Smooth muscle cell (in vitro differentiated cells): ENCODE measurements at regions not wholly inside any gene's neighbourhood (a gene's known extent, or its start where the extent isn't known, plus 50 kb on each side); places are given as distances from the start of the nearest gene placed in this dataset.

Source experiments
- DNase-seq: peaks from one replicate; lab custom pipeline; 2025; ENCODE audit not compliant: unreplicated experiment; lab: John Stamatoyannopoulos, UW
- H2AFZ ChIP-seq: fragments of 200-600 bp; sonication (generic); 2 replicates; pipeline ENCODE4 v1.6.0; 2016; ENCODE audit warnings: antibody characterized with exemption, low read depth, mild to moderate bottlenecking
- H3F3A ChIP-seq: fragments of 200-600 bp; sonication (generic); 2 replicates; pipeline ENCODE4 v1.6.0; 2017; ENCODE audit warnings: antibody characterized with exemption, low read depth
- H3K27ac ChIP-seq: fragments of 200-600 bp; sonication (generic); 2 replicates; pipeline ENCODE4 v1.5.1; 2016; ENCODE audit warnings: low read depth, mild to moderate bottlenecking
- H3K27me3 ChIP-seq: fragments of 200-600 bp; sonication (generic); 2 replicates; pipeline ENCODE4 v1.6.1; 2016; ENCODE audit warnings: low read depth, mild to moderate bottlenecking
- H3K36me3 ChIP-seq: fragments of 200-600 bp; sonication (generic); 2 replicates; pipeline ENCODE4 v1.5.1; 2016; ENCODE audit warnings: low read depth
- H3K4me1 ChIP-seq: fragments of 200-600 bp; sonication (generic); 2 replicates; pipeline ENCODE4 v1.5.1; 2016; ENCODE audit warnings: low read depth
- H3K4me2 ChIP-seq: fragments of 200-600 bp; sonication (generic); 2 replicates; pipeline ENCODE4 v1.6.0; 2016; ENCODE audit warnings: mild to moderate bottlenecking
- H3K4me3 ChIP-seq: fragments of 200-600 bp; sonication (generic); 2 replicates; pipeline ENCODE4 v1.5.1; 2016; ENCODE audit warnings: mild to moderate bottlenecking
- H3K79me2 ChIP-seq: fragments of 200-600 bp; sonication (generic); 2 replicates; pipeline ENCODE4 v1.6.0; 2016; ENCODE audit warnings: low read depth, mild to moderate bottlenecking
- H3K9ac ChIP-seq: fragments of 200-600 bp; sonication (generic); 2 replicates; pipeline ENCODE4 v1.6.0; 2016; ENCODE audit warnings: low read depth
- H3K9me3 ChIP-seq: fragments of 200-600 bp; sonication (generic); replicated peaks from 2 replicates; pipeline ENCODE4 v1.5.1; 2016; ENCODE audit warnings: low read depth
- H4K20me1 ChIP-seq: fragments of 200-600 bp; sonication (generic); 2 replicates; pipeline ENCODE4 v1.6.0; 2016; ENCODE audit warnings: low read depth
- whole genome bisulfite sequencing: methylation state at CpG from one replicate; pipeline ENCODE4 v1.1.7; 2016; ENCODE audit warnings: low lambda C conversion rate; 5-methylcytosine and 5-hydroxymethylcytosine counted together
- TF ChIP-seq, protein P1 (sequence below): fragments of 200-600 bp; sonication (generic); IDR thresholded peaks from 2 replicates; pipeline ENCODE4 v1.5.1; 2017; ENCODE audit warnings: borderline replicate concordance, mild to moderate bottlenecking, antibody characterized with exemption; ENCODE audit not compliant: insufficient read depth, poor library complexity, severe bottlenecking

DNA sequence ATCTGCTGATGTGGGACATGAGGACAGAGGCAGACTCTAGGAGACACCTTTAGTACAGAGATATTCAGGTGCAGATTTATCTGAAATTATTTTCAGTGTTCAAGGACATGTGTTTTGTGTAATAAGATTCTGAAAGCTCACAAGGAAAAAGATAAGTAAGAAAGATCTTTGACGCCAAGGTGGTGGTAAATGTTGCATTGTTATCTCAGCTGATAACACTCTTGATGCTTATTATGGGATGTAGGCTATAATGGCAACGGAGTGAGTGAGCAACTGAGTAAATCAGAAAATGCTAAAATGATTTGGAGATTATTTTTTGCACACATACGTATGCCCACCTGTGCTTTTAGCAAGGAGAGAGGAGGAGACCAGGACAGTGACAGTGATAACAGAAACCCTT lies 510.9 kb downstream of the KLF12 start:
- Histone ChIP-seq H2AFZ (no peak overlapping the region), H3K9me3 (no peaks in the 10 kb centered on the region), H4K20me1 (no peaks in the 10 kb centered on the region), H3K4me2 (no peak overlapping the region), H3K27ac (no peak overlapping the region), H3K4me3 (no peak overlapping the region), H3K9ac (no peak overlapping the region), H3K4me1 (no peaks in the 10 kb centered on the region), H3K27me3 (no peaks in the 10 kb centered on the region), H3F3A (no peaks in the 10 kb centered on the region), H3K79me2 (no peaks in the 10 kb centered on the region), H3K36me3 (no peaks in the 10 kb centered on the region)
- WGBS = 91% methylated on average over 3 of the region's 3 CpGs
- TF ChIP-seq, protein P1, sequence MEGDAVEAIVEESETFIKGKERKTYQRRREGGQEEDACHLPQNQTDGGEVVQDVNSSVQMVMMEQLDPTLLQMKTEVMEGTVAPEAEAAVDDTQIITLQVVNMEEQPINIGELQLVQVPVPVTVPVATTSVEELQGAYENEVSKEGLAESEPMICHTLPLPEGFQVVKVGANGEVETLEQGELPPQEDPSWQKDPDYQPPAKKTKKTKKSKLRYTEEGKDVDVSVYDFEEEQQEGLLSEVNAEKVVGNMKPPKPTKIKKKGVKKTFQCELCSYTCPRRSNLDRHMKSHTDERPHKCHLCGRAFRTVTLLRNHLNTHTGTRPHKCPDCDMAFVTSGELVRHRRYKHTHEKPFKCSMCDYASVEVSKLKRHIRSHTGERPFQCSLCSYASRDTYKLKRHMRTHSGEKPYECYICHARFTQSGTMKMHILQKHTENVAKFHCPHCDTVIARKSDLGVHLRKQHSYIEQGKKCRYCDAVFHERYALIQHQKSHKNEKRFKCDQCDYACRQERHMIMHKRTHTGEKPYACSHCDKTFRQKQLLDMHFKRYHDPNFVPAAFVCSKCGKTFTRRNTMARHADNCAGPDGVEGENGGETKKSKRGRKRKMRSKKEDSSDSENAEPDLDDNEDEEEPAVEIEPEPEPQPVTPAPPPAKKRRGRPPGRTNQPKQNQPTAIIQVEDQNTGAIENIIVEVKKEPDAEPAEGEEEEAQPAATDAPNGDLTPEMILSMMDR = no peak
- DNase-seq = no peak

GRCh38 chr13:73622381-73622780 lies 511.8 kb downstream of the KLF12 start:
- H3F3A ChIP-seq = no peaks in the 10 kb centered on the region
- no peaks in the 10 kb centered on the region for H3K36me3 ChIP-seq
- H3K4me3 ChIP-seq = no peak overlapping the region
- no peak overlapping the region for H3K9ac ChIP-seq
- TF ChIP-seq, protein P1 = no peak
- H3K27me3 ChIP-seq = no peaks in the 10 kb centered on the region
- DNase-seq = no peak
- H4K20me1 ChIP-seq = no peaks in the 10 kb centered on the region
- H2AFZ ChIP-seq = no peak overlapping the region
- no peak overlapping the region for H3K27ac ChIP-seq
- no peak overlapping the region for H3K4me2 ChIP-seq
- no peaks in the 10 kb centered on the region for H3K9me3 ChIP-seq
- no peaks in the 10 kb centered on the region for H3K79me2 ChIP-seq
- 85% methylated on average over 3 of the region's 3 CpGs for WGBS
- no peaks in the 10 kb centered on the region for H3K4me1 ChIP-seq

DNA sequence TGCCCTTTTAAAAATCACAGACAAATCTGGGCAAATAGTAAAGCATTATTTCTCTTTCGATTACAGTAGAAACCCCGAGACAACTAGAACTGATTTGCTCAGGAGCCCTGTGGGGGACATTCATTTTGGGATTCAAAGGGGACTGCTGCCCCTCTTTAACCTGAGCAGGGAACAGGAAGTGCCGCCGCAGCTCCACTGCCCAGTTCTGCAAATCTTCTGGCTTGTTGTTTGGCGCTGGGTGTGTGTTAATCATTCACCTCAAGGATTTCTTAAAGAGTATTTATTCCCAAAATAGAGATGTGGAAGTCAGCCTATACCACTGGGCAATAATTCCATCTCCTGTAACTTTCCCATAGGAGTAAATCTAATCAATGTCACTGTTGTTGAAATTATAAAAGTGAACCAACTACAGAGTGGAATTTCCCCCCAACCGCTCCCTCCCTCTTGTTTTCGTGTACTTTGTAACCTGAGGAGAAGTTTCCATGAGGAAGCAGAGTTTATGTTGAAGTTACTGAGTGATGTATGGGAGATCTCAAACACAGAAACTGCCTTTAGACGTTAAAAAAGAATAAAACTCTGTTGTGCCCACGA lies 515.8 kb downstream of the KLF12 start:
- TF ChIP-seq, protein P1 = no peak
- no peak for DNase-seq
- WGBS = 77% methylated on average over 9 of the region's 9 CpGs
- H3K4me2 ChIP-seq = no peak overlapping the region
- H3K9me3 ChIP-seq = no peaks in the 10 kb centered on the region
- no peak overlapping the region for H2AFZ ChIP-seq
- no peaks in the 10 kb centered on the region for H3K27me3 ChIP-seq
- H3K36me3 ChIP-seq = no peaks in the 10 kb centered on the region
- H3K4me1 ChIP-seq = no peaks in the 10 kb centered on the region
- no peaks in the 10 kb centered on the region for H3K79me2 ChIP-seq
- H3K9ac ChIP-seq = no peak overlapping the region
- no peaks in the 10 kb centered on the region for H3F3A ChIP-seq
- peak overlapping the region; percentile 17 for H3K4me3 ChIP-seq
- H3K27ac ChIP-seq = no peak overlapping the region
- no peaks in the 10 kb centered on the region for H4K20me1 ChIP-seq

- Histone ChIP-seq H3K27ac (no peak overlapping the region), H3K4me2 (no peak overlapping the region), H3K79me2 (no peaks in the 10 kb centered on the region), H3K4me1 (no peaks in the 10 kb centered on the region), H4K20me1 (no peaks in the 10 kb centered on the region), H3K9ac (no peak overlapping the region), H3K4me3 (no peak overlapping the region), H3K36me3 (no peaks in the 10 kb centered on the region), H3K27me3 (no peaks in the 10 kb centered on the region), H3F3A (no peaks in the 10 kb centered on the region), H2AFZ (no peak overlapping the region), H3K9me3 (no peaks in the 10 kb centered on the region)
- DNase-seq = no peak
- TF ChIP-seq, protein P1 = no peak
- WGBS = 94% methylated on average over 3 of the region's 3 CpGs
Measured at GRCh38 chr13:73616861-73617260, 517.3 kb downstream of the KLF12 start.
